ENCODE measurements at regions not wholly inside any gene's neighbourhood (a gene's known extent, or its start where the extent isn't known, plus 50 kb on each side); places are given as distances from the start of the nearest gene placed in this dataset.

DNA sequence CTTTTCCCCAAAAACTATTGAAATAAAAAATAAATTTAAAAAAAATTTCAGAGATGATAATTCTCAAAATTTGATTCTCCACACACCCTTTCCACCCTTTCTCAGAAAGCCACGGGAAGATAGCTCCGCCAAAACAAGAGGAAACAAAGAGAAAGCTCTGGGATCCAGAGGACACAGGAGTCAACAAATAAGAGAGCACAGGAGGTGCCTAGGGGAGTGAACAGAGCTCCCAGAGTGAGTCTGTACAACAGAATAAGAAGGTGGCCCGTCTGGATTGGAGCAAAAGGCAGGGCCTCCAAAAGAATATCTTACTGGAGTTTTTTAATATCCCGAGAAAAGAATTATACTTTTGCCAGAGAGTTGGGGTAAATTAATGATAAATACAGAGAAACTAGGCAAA lies 96.3 kb upstream of the DRD2 start:
- peaks cover 42% of the 10 kb centered on the region for H3K4me1 Mint-ChIP-seq (ENCODE audit: low read depth, unreplicated experiment)
- peaks cover 59% of the 10 kb centered on the region for H3K4me1 ChIP-seq
- TF ChIP-seq CTCF (IDR thresholded peaks at IDR 0.05; ENCODE audit: insufficient read depth in 1 of 2, low read depth in 1 of 2, low read length in 1 of 2, severe bottlenecking in 1 of 2, unreplicated experiment in 1 of 2) = no peak
- H3K9me3 ChIP-seq = no peaks in the 10 kb centered on the region
- CTCF ChIA-PET = interaction anchor here (0.7 to 1.9 kb wide), 5 partner anchors 9 to 159 kb away, joined by 3 to 10 read pairs (median 4); no protein-coding TSS in a partner anchor
- H3K9me3 Mint-ChIP-seq (ENCODE audit: unreplicated experiment) = no peaks in the 10 kb centered on the region
- no peak for DNase-seq
- no TSS peak for BruUV-seq (replicated peaks)
- peak overlapping the region; percentile 65 for H3K27ac Mint-ChIP-seq (ENCODE audit: unreplicated experiment)
- H3K27me3 ChIP-seq (replicated peaks; ENCODE audit: control insufficient read depth, insufficient read depth, low read length) = no peaks in the 10 kb centered on the region
- intact Hi-C loops (cut with micrococcal nuclease; ENCODE audit: unreplicated experiment) = loop anchor here (1.0 kb wide), 5 partner anchors 11 to 155 kb away; no protein-coding TSS in a partner anchor
- no peak overlapping the region for H3K4me3 Mint-ChIP-seq (ENCODE audit: unreplicated experiment)
- POLR2A ChIA-PET = interaction anchor here (0.7 kb wide), 3 partner anchors 79 to 160 kb away, joined by 3 to 6 read pairs (median 4); no protein-coding TSS in a partner anchor
- H3K4me3 ChIP-seq (ENCODE audit: low read depth, low read length) = no peak overlapping the region
- H3K36me3 ChIP-seq (ENCODE audit: control insufficient read depth, insufficient read depth, low read length) = no peaks in the 10 kb centered on the region
- H3K36me3 Mint-ChIP-seq (ENCODE audit: insufficient read depth, unreplicated experiment) = peaks cover 5% of the 10 kb centered on the region
- H3K27me3 Mint-ChIP-seq (ENCODE audit: insufficient read depth, unreplicated experiment) = no peaks in the 10 kb centered on the region

DNA sequence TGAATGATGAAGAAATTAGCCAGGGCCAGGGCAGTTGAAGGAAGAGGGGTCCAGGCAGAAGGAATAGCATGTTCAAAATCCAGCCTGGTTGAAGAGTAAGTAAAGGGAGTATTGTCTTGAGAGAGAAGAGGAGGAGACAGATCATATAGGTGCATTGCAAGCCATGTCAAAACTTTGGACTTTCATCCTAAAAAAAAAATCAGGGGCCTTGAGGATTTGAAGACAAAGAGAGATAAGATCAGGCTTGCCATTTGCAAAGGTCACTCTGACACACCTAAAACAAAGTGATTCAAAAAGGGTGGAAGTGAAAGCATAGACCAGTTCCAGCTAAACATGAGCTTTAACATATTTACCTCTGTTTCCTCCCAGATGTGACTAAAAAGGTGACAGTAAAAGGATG lies 95.7 kb upstream of the DRD2 start:
- POLR2A ChIA-PET = interaction anchor here (0.7 kb wide), 2 partner anchors 155 to 160 kb away, joined by 4 to 6 read pairs; no protein-coding TSS in a partner anchor
- peak in 1 of 2 experiments; percentile 75 for DNase-seq

DNA sequence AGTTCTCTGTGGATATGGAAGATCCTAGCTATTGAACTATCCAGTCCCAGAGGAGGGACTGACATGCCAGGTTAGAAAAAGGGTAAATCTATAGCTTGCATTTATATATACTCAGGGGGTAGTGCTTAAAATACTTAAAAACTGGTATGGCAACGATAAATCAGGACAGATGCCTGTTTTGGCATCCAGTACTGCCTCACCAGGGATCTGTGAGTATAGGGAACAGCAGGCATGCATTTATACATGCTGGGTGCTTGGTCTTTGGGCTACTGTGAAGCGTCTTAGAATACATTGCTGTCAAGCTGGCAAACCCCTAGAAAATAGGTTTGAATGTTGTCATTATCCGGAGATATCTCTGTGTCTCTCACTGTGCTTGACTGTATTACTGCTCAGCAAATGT lies 94.2 kb upstream of the DRD2 start:
- peaks cover 5% of the 10 kb centered on the region for H3K36me3 Mint-ChIP-seq (ENCODE audit: insufficient read depth, unreplicated experiment)
- no peaks in the 10 kb centered on the region for H3K27me3 Mint-ChIP-seq (ENCODE audit: insufficient read depth, unreplicated experiment)
- no peak overlapping the region for H3K27ac Mint-ChIP-seq (ENCODE audit: unreplicated experiment)
- Histone ChIP-seq H3K4me1 (peaks cover 50% of the 10 kb centered on the region), H3K27me3 (replicated peaks; ENCODE audit: control insufficient read depth, insufficient read depth, low read length) (no peaks in the 10 kb centered on the region), H3K4me3 (ENCODE audit: low read depth, low read length) (no peak overlapping the region), H3K36me3 (ENCODE audit: control insufficient read depth, insufficient read depth, low read length) (no peaks in the 10 kb centered on the region), H3K9me3 (no peaks in the 10 kb centered on the region)
- peaks cover 45% of the 10 kb centered on the region for H3K4me1 Mint-ChIP-seq (ENCODE audit: low read depth, unreplicated experiment)
- BruUV-seq (replicated peaks) = no TSS peak
- H3K9me3 Mint-ChIP-seq (ENCODE audit: unreplicated experiment) = no peaks in the 10 kb centered on the region
- H3K4me3 Mint-ChIP-seq (ENCODE audit: unreplicated experiment) = no peak overlapping the region
- TF ChIP-seq CTCF (IDR thresholded peaks at IDR 0.05; ENCODE audit: insufficient read depth in 1 of 2, low read depth in 1 of 2, low read length in 1 of 2, severe bottlenecking in 1 of 2, unreplicated experiment in 1 of 2) = no peak
- ChIA-PET CTCF (interaction anchor here (0.9 to 1.3 kb wide), 3 partner anchors 14 to 156 kb away, joined by 3 to 6 read pairs (median 5); no protein-coding TSS in a partner anchor), POLR2A (no interaction called here)
- no peak for DNase-seq
- intact Hi-C loops (cut with micrococcal nuclease; ENCODE audit: unreplicated experiment) = no loop called here

More for the DNA sequence above, 95.7 kb upstream of the DRD2 start:
- no peaks in the 10 kb centered on the region for H3K36me3 ChIP-seq (ENCODE audit: control insufficient read depth, insufficient read depth, low read length)
- Mint-ChIP-seq H3K27me3 (ENCODE audit: insufficient read depth, unreplicated experiment) (no peaks in the 10 kb centered on the region), H3K4me3 (ENCODE audit: unreplicated experiment) (peak overlapping the region; percentile 44), H3K4me1 (ENCODE audit: low read depth, unreplicated experiment) (peaks cover 42% of the 10 kb centered on the region), H3K36me3 (ENCODE audit: insufficient read depth, unreplicated experiment) (peaks cover 5% of the 10 kb centered on the region), H3K9me3 (ENCODE audit: unreplicated experiment) (no peaks in the 10 kb centered on the region), H3K27ac (ENCODE audit: unreplicated experiment) (peak overlapping the region; percentile 65)
- peaks cover 56% of the 10 kb centered on the region for H3K4me1 ChIP-seq
- H3K27me3 ChIP-seq (replicated peaks; ENCODE audit: control insufficient read depth, insufficient read depth, low read length) = no peaks in the 10 kb centered on the region
- H3K9me3 ChIP-seq = no peaks in the 10 kb centered on the region
- no TSS peak for BruUV-seq (replicated peaks)
- TF ChIP-seq CTCF (IDR thresholded peaks at IDR 0.05; ENCODE audit: insufficient read depth in 1 of 2, low read depth in 1 of 2, low read length in 1 of 2, severe bottlenecking in 1 of 2, unreplicated experiment in 1 of 2) = no peak
- intact Hi-C loops (cut with micrococcal nuclease; ENCODE audit: unreplicated experiment) = loop anchor here (1.0 kb wide), 5 partner anchors 11 to 155 kb away; no protein-coding TSS in a partner anchor
- no peak overlapping the region for H3K4me3 ChIP-seq (ENCODE audit: low read depth, low read length)
- CTCF ChIA-PET = interaction anchor here (0.7 to 1.9 kb wide), 5 partner anchors 8 to 160 kb away, joined by 3 to 10 read pairs (median 4); no protein-coding TSS in a partner anchor
